ENCODE measurements at regions not wholly inside any gene's neighbourhood (a gene's known extent, or its start where the extent isn't known, plus 50 kb on each side); places are given as distances from the start of the nearest gene placed in this dataset.
"Not testable (repeated sequence)": the region's sequence is repeated elsewhere in the genome, so short reads cannot be mapped to it uniquely, and the experiment has no call there.

DNA sequence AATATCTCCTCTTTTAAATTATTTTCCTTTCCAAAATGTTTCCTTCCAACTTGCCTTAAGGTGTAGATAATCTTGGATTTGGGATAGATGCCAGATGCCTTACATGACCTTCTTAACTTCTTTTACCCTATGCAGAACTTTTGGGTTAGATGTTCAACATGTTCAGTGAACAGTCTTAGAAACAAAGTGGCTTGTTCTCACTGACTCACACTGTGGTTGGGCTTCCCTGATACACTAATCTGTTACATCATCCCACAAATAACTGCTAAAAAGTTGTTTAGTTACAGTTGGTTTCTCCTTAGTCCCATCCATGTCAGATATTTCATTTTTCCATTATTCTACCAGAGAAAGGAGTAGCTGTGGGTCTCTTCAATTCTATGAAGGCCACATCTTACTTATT, 2638.2 kb downstream of the PCDH9 start:
- no peak overlapping the region for H3K4me3 ChIP-seq
- ATAC-seq (no peak), DNase-seq (no peak)
- TF ChIP-seq, protein P1, sequence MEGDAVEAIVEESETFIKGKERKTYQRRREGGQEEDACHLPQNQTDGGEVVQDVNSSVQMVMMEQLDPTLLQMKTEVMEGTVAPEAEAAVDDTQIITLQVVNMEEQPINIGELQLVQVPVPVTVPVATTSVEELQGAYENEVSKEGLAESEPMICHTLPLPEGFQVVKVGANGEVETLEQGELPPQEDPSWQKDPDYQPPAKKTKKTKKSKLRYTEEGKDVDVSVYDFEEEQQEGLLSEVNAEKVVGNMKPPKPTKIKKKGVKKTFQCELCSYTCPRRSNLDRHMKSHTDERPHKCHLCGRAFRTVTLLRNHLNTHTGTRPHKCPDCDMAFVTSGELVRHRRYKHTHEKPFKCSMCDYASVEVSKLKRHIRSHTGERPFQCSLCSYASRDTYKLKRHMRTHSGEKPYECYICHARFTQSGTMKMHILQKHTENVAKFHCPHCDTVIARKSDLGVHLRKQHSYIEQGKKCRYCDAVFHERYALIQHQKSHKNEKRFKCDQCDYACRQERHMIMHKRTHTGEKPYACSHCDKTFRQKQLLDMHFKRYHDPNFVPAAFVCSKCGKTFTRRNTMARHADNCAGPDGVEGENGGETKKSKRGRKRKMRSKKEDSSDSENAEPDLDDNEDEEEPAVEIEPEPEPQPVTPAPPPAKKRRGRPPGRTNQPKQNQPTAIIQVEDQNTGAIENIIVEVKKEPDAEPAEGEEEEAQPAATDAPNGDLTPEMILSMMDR (IDR thresholded peaks at IDR 0.05), result no peak
- no peak overlapping the region for H3K27ac ChIP-seq
- H3K36me3 ChIP-seq (ENCODE audit: insufficient read depth in 1 of 2, low read depth in 1 of 2), result no peaks in the 10 kb centered on the region
- H3K4me1 ChIP-seq, result no peaks in the 10 kb centered on the region
- no peaks in the 10 kb centered on the region for H3K9me3 ChIP-seq
- no peaks in the 10 kb centered on the region for H3K27me3 ChIP-seq (ENCODE audit: insufficient read depth in 3 of 3, low read length in 2 of 3)
- intact Hi-C loops (cut with DNase I), result no loop called here

DNA sequence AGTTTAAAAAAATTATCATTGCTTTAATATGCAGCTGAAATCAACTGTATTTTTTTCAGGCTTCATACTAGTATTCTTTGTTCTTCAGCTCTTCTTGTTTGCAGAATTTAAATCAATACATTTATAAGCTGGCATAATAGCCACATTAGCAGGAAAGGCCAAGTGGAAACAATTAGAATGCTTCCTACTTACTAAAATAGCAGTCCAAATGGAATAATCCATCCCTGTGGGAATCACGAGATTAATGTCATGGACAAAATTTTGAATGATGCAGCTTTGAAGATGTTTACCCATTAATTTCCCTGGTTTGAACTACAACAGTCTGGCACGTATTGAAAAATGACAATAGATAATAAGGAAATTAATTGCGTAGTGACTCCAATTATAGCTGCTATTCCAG, 2650.8 kb downstream of the PCDH9 start:
- WGBS, 3 donors, result 58 to 67% (median 64%) methylated on average over 3 of the region's 3 CpGs
- TF ChIP-seq, protein P1 (IDR thresholded peaks at IDR 0.05), result no peak
- Histone ChIP-seq H3K9me3 (no peaks in the 10 kb centered on the region), H3K27ac (no peak overlapping the region), H3K4me3 (no peak overlapping the region), H3K4me1 (no peaks in the 10 kb centered on the region), H3K27me3 (ENCODE audit: insufficient read depth in 3 of 3, low read length in 2 of 3) (no peaks in the 10 kb centered on the region), H3K36me3 (ENCODE audit: insufficient read depth in 1 of 2, low read depth in 1 of 2) (no peaks in the 10 kb centered on the region)
- intact Hi-C loops (cut with DNase I), result no loop called here
- no peak for DNase-seq
- no peak for ATAC-seq

GRCh38 chr13:64568748-64569147, 2661.4 kb downstream of the PCDH9 start:
- intact Hi-C loops (cut with DNase I), result no loop called here

GRCh38 chr13:64558031-64558430, 2672.1 kb downstream of the PCDH9 start:
- H3K27ac ChIP-seq; H3K27me3 ChIP-seq (ENCODE audit: insufficient read depth in 3 of 3, low read length in 2 of 3); intact Hi-C loops (cut with DNase I); H3K36me3 ChIP-seq (ENCODE audit: insufficient read depth in 1 of 2, low read depth in 1 of 2); H3K4me3 ChIP-seq; H3K9me3 ChIP-seq; ATAC-seq; H3K4me1 ChIP-seq; DNase-seq: not testable (repeated sequence)
- 92 to 95% (median 93%) methylated on average over 10 of the region's 10 CpGs for WGBS, 3 donors

More at GRCh38 chr13:64568748-64569147, 2661.4 kb downstream of the PCDH9 start:
- DNase-seq (no peak), ATAC-seq (no peak)
- Histone ChIP-seq H3K27me3 (ENCODE audit: insufficient read depth in 3 of 3, low read length in 2 of 3) (no peaks in the 10 kb centered on the region), H3K27ac (no peak overlapping the region), H3K4me3 (no peak overlapping the region), H3K9me3 (no peaks in the 10 kb centered on the region), H3K36me3 (ENCODE audit: insufficient read depth in 1 of 2, low read depth in 1 of 2) (no peaks in the 10 kb centered on the region), H3K4me1 (no peaks in the 10 kb centered on the region)
- TF ChIP-seq, protein P1 (IDR thresholded peaks at IDR 0.05), result no peak

DNA sequence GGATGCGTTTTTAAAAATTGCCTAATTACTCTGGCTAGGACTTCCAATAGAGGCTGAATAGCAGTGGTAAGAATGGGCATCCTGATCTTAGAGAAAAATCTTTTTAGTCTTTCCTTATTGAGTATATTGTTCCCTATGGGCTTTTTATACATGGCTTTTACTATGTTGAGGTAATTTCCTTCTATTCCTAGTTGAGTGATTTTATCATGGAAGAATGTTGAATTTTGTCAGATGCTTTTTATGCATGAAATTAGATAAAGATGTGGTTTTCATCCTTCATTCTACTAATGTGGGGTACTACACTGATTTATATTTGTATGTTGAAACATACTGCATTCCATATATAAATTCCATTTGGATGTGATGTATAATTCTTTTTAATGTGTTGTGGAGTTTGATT, 2673.8 kb downstream of the PCDH9 start:
- H3K4me3 ChIP-seq, result no peak overlapping the region
- no peaks in the 10 kb centered on the region for H3K36me3 ChIP-seq (ENCODE audit: insufficient read depth in 1 of 2, low read depth in 1 of 2)
- H3K27me3 ChIP-seq (ENCODE audit: insufficient read depth in 3 of 3, low read length in 2 of 3), result no peaks in the 10 kb centered on the region
- no peaks in the 10 kb centered on the region for H3K4me1 ChIP-seq
- H3K27ac ChIP-seq, result no peak overlapping the region
- TF ChIP-seq, protein P1 (IDR thresholded peaks at IDR 0.05), result no peak
- no peak for DNase-seq
- intact Hi-C loops (cut with DNase I), result no loop called here
- no peaks in the 10 kb centered on the region for H3K9me3 ChIP-seq
- no peak for ATAC-seq
- WGBS, 3 donors, result 34 to 51% (median 49%) methylated on average over 1 of the region's 1 CpG

Measured in psoas muscle (tissue), 7 donors.